GM12892 (cell line): ENCODE measurements at regions not wholly inside any gene's neighbourhood (a gene's known extent, or its start where the extent isn't known, plus 50 kb on each side); places are given as distances from the start of the nearest gene placed in this dataset.

Experiments
- POLR2A ChIP-seq: IDR thresholded peaks from 2 replicates; pipeline ENCODE4 v1.6.1; 2011; ENCODE audit warnings: low read depth, low read length, control low read depth
- TAF1 ChIP-seq: IDR thresholded peaks from 2 replicates; pipeline ENCODE4 v1.6.1; 2011; ENCODE audit warnings: low read depth, mild to moderate bottlenecking, control low read depth, low read length, borderline replicate concordance

DNA sequence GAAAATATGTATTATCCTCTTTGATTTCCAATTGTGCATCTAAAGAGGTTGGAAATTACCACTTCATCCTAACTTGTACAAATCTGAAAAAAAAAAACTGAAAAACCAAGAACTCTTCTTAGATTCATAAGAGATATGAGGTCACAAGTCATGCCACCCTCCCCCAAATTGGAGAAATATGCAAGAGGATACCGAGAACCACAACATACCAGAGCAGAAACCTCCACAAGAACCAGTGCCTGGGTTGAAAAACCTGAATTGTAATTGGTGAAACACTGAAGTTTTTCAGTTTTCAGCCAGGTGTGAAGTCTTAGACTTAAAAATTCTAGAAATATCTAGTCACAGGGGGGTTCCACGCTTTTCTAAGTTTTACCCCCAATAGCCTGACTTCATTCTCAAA lies 1029.5 kb upstream of the LRRTM1 start:
- no peak for TF ChIP-seq POLR2A
- no peak for TF ChIP-seq TAF1
